HepG2 (cell line): ENCODE measurements at regions not wholly inside any gene's neighbourhood (a gene's known extent, or its start where the extent isn't known, plus 50 kb on each side); places are given as distances from the start of the nearest gene placed in this dataset.

Experiments
- ATAC-seq: fragments of 200-7000 bp; cut with Tn5 transposase; 3 replicates; pipeline ENCODE4 v1.9.1; 2020; ENCODE audit warnings: mild to moderate bottlenecking, moderate library complexity
- BruUV-seq: library from RNA; stranded (reverse); fragments of 400-500 nt; replicated peaks from 2 replicates; lab custom pipeline; 2021; lab: Mats Ljungman, UMichigan
- CTCF ChIA-PET: fragments of 300-600 bp; formaldehyde crosslinking; extraction: SDS; loops from one replicate; lab custom pipeline; 2021; ENCODE audit warnings: low total read pairs, inconsistent platforms, low intra/inter-chr PET ratio; lab: Yijun Ruan, JAX
- POLR2A ChIA-PET: fragments of 350-600 bp; sonication (Branson Sonifier 250); formaldehyde crosslinking; loops from one replicate; lab custom pipeline; 2020; ENCODE audit warnings: antibody characterized with exemption, inconsistent platforms; lab: Yijun Ruan, JAX
- DNase-seq: peaks from one replicate; pipeline ENCODE4 v3.0.0-alpha.2; 2015; ENCODE audit warnings: low spot score
- FAIRE-seq: peaks from 3 replicates; lab custom pipeline; 2011; peaks lifted over from hg19 to GRCh38; lab: Jason Lieb, UNC
- H2AFZ ChIP-seq: one replicate; pipeline ENCODE4 v1.6.1; 2011; ENCODE audit warnings: low read length, inconsistent platforms
- H3K27ac ChIP-seq: fragments of 300-600 bp; 3 replicates; pipeline ENCODE4 v1.8.0; 2011; ENCODE audit warnings: mixed run types, mild to moderate bottlenecking, mixed read lengths, low read length, inconsistent platforms; ENCODE audit not compliant: insufficient read depth; ENCODE audit errors: extremely low read length
- H3K27me3 ChIP-seq, 2 experiments: fragments of 200-600 bp in 1 of 2; 2 replicates in 1 of 2; 3 replicates in 1 of 2; pipeline versions ENCODE4 v1.6.0 to v1.8.0; 2011; ENCODE audit warnings: low read length in 2 of 2, mild to moderate bottlenecking in 2 of 2, moderate library complexity in 2 of 2, inconsistent platforms in 1 of 2; ENCODE audit not compliant: insufficient read depth in 2 of 2, control insufficient read depth in 1 of 2
- H3K36me3 ChIP-seq, 2 experiments: fragments of 200-600 bp in 1 of 2; replicated peaks in 1 of 2; 2 replicates in 1 of 2; 3 replicates in 1 of 2; pipeline versions ENCODE4 v1.5.1 to v1.8.0; 2011; ENCODE audit warnings: low read length in 2 of 2, inconsistent platforms in 1 of 2; ENCODE audit not compliant: insufficient read depth in 2 of 2, control insufficient read depth in 1 of 2
- H3K4me1 ChIP-seq: 2 replicates; pipeline ENCODE4 v1.5.1; 2012; ENCODE audit warnings: low read length, inconsistent platforms; ENCODE audit not compliant: insufficient read depth
- H3K4me2 ChIP-seq: 2 replicates; pipeline ENCODE4 v1.6.0; 2011; ENCODE audit warnings: low read depth, low read length, inconsistent platforms
- H3K4me3 ChIP-seq, 3 experiments: fragments of 200-600 bp in 1 of 3; sonication (generic), shearing (Covaris generic) in 1 of 3; replicated peaks in 1 of 3; 2 replicates each; pipeline ENCODE4 v1.5.1; 2011 to 2016; ENCODE audit warnings: low read length in 3 of 3, inconsistent platforms in 2 of 3, low read depth in 2 of 3, mild to moderate bottlenecking in 2 of 3, control low read depth in 1 of 3, mixed read lengths in 1 of 3; ENCODE audit not compliant: insufficient read depth in 1 of 3
- H3K79me2 ChIP-seq: one replicate; pipeline ENCODE4 v1.6.1; 2011; ENCODE audit warnings: low read length, inconsistent platforms; ENCODE audit not compliant: insufficient read depth
- H3K9ac ChIP-seq: 2 replicates; pipeline ENCODE4 v1.6.0; 2011; ENCODE audit warnings: mild to moderate bottlenecking, low read depth, low read length, inconsistent platforms; ENCODE audit not compliant: insufficient read depth
- H3K9me3 ChIP-seq: 2 replicates; pipeline ENCODE4 v1.5.1; 2012; ENCODE audit warnings: mild to moderate bottlenecking, low read length
- H4K20me1 ChIP-seq: 2 replicates; pipeline ENCODE4 v1.6.0; 2011; ENCODE audit warnings: inconsistent platforms, mild to moderate bottlenecking, low read length, moderate library complexity; ENCODE audit not compliant: insufficient read depth
- HNF1B ChIP-seq: sonication (generic); formaldehyde crosslinking; IDR thresholded peaks from 2 replicates; pipeline ENCODE4 v1.5.1; 2020; ENCODE audit warnings: mild to moderate bottlenecking, moderate library complexity, missing genetic modification reagents
- MIER3 ChIP-seq: IDR thresholded peaks from 2 replicates; pipeline ENCODE4 v1.6.1; 2016; ENCODE audit warnings: missing compliant biosample characterization, borderline replicate concordance
- REL ChIP-seq: sonication (generic); formaldehyde crosslinking; conservative IDR thresholded peaks from 2 replicates; pipeline ENCODE4 v1.8.0; 2022; ENCODE audit warnings: mild to moderate bottlenecking, missing genetic modification reagents, moderate library complexity
- SNAPC2 ChIP-seq: sonication (generic); formaldehyde crosslinking; IDR thresholded peaks from 2 replicates; pipeline ENCODE4 v1.8.1; 2022; ENCODE audit warnings: mild to moderate bottlenecking, missing genetic modification reagents
- ZBTB40 ChIP-seq, 2 experiments: fragments of 450-650 bp in 1 of 2; sonication (generic) in 1 of 2; formaldehyde crosslinking in 1 of 2; IDR thresholded peaks; 2 replicates each; pipeline versions ENCODE4 v1.6.1 to v1.8.0; 2016 to 2022; ENCODE audit warnings: antibody characterized with exemption in 1 of 2, mild to moderate bottlenecking in 1 of 2, missing genetic modification reagents in 1 of 2
- ZMYM4 ChIP-seq: sonication (generic); formaldehyde crosslinking; IDR thresholded peaks from 2 replicates; pipeline ENCODE4 v1.8.1; 2023; ENCODE audit warnings: mild to moderate bottlenecking, missing genetic modification reagents
- ZNF207 ChIP-seq: fragments of 450-650 bp; IDR thresholded peaks from 2 replicates; pipeline ENCODE4 v1.6.1; 2016; ENCODE audit warnings: antibody characterized with exemption, borderline replicate concordance
- ZNF788 ChIP-seq: sonication (generic); formaldehyde crosslinking; IDR thresholded peaks from 2 replicates; pipeline ENCODE4 v1.5.0; 2020; ENCODE audit warnings: mild to moderate bottlenecking, missing genetic modification reagents, borderline replicate concordance
- WGBS: methylation state at CpG from one replicate; pipeline ENCODE4 v1.1.6; 2017; ENCODE audit warnings: low lambda C conversion rate; 5-methylcytosine and 5-hydroxymethylcytosine counted together
- in situ Hi-C: cut with HindIII; loops from 2 replicates; pipeline ENCODE4 v1.10.0; 2017; ENCODE audit warnings: low pct_unique_long_range_greater_than_20kb; ENCODE audit not compliant: extremely low pct_ligation_motif_present
- intact Hi-C: fragments of 100-400 bp; cut with micrococcal nuclease; formaldehyde crosslinking; loops from one replicate; pipeline ENCODE4 v1.10.0; 2022; ENCODE audit not compliant: unreplicated experiment

GRCh38 chr6:1020837-1021236, 291.1 kb upstream of the FOXQ1 start:
- POLR2A ChIA-PET, result no interaction called here
- no peak overlapping the region for H3K27ac ChIP-seq
- no peak overlapping the region for H3K9ac ChIP-seq
- FAIRE-seq, result no peak
- no peak overlapping the region for H3K4me2 ChIP-seq
- H3K4me3 ChIP-seq, result no peak overlapping the region
- TF ChIP-seq ZNF207 (no peak), SNAPC2 (no peak), REL (CRISPR knock-in tag) (no peak), ZMYM4 (CRISPR knock-in tag) (no peak), ZBTB40 (IDR thresholded peaks at IDR 0.05) (no peak), ZBTB40 (CRISPR knock-in tag; IDR thresholded peaks at IDR 0.05) (no peak), HNF1B (CRISPR knock-in tag) (no peak), MIER3 (no peak), ZNF788 (no peak)
- H4K20me1 ChIP-seq, result no peaks in the 10 kb centered on the region
- H3K27me3 ChIP-seq, result no peaks in the 10 kb centered on the region
- no TSS peak for BruUV-seq
- H3K9me3 ChIP-seq, result no peaks in the 10 kb centered on the region
- H2AFZ ChIP-seq, result no peak overlapping the region
- no peak for ATAC-seq
- no peaks in the 10 kb centered on the region for H3K36me3 ChIP-seq
- H3K79me2 ChIP-seq, result no peaks in the 10 kb centered on the region
- DNase-seq, result no peak
- intact Hi-C loops (no loop called here), in situ Hi-C loops (no loop called here)
- CTCF ChIA-PET, result no interaction called here
- WGBS, result 100% methylated on average over 1 of the region's 2 CpGs
- peaks cover 11% of the 10 kb centered on the region for H3K4me1 ChIP-seq
